Osteocyte (in vitro differentiated cells): ENCODE measurements at regions not wholly inside any gene's neighbourhood (a gene's known extent, or its start where the extent isn't known, plus 50 kb on each side); places are given as distances from the start of the nearest gene placed in this dataset.

Experiments used
- DNase-seq: peaks from one replicate; pipeline ENCODE4 v3.0.0; 2021; ENCODE audit warnings: mixed read lengths; ENCODE audit not compliant: unreplicated experiment; ENCODE audit errors: extremely low spot score
- H3K27ac Mint-ChIP-seq: one replicate; pipeline ENCODE4 v1.8.0; 2021; ENCODE audit warnings: mild to moderate bottlenecking, mixed read lengths; ENCODE audit not compliant: unreplicated experiment
- H3K27me3 Mint-ChIP-seq: one replicate; pipeline ENCODE4 v1.8.0; 2021; ENCODE audit warnings: mixed read lengths; ENCODE audit not compliant: unreplicated experiment
- H3K36me3 Mint-ChIP-seq: one replicate; pipeline ENCODE4 v1.8.0; 2021; ENCODE audit warnings: mixed read lengths; ENCODE audit not compliant: unreplicated experiment
- H3K4me1 Mint-ChIP-seq: one replicate; pipeline ENCODE4 v1.8.0; 2021; ENCODE audit warnings: mixed read lengths; ENCODE audit not compliant: unreplicated experiment
- H3K4me3 Mint-ChIP-seq: one replicate; pipeline ENCODE4 v1.8.0; 2021; ENCODE audit warnings: mild to moderate bottlenecking, moderate library complexity, mixed read lengths; ENCODE audit not compliant: unreplicated experiment
- H3K9me3 Mint-ChIP-seq: one replicate; pipeline ENCODE4 v1.8.0; 2021; ENCODE audit warnings: mixed read lengths; ENCODE audit not compliant: unreplicated experiment
- TF ChIP-seq, protein P1 (sequence below): fragments of 200-600 bp; sonication (generic); IDR thresholded peaks from 2 replicates; pipeline ENCODE4 v1.5.0; 2021; ENCODE audit warnings: antibody characterized with exemption, mild to moderate bottlenecking, moderate library complexity

DNA sequence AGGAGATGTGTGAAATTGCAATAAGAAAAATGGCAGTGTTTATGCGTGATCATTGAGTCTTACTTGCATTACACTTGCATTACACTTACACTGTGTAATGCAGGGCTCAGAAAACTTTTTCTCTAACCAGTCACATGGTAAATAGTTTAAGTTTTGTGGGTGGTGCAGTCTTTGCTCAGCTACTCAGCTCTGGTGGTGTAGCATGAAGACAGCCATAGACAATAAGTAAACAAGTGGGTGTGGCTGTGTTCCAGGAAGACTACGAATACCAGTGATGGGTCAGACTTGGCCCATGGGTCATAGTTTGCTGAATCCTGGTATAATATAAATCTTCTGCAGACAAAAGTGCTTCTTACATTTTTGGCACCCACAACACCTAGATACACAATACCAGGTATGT lies 115.6 kb upstream of the CYP1B1 start:
- DNase-seq = no peak
- no peaks in the 10 kb centered on the region for H3K27me3 Mint-ChIP-seq
- no peak overlapping the region for H3K4me3 Mint-ChIP-seq
- H3K36me3 Mint-ChIP-seq = no peaks in the 10 kb centered on the region
- H3K9me3 Mint-ChIP-seq = peaks cover 5% of the 10 kb centered on the region
- no peak overlapping the region for H3K27ac Mint-ChIP-seq
- TF ChIP-seq, protein P1, sequence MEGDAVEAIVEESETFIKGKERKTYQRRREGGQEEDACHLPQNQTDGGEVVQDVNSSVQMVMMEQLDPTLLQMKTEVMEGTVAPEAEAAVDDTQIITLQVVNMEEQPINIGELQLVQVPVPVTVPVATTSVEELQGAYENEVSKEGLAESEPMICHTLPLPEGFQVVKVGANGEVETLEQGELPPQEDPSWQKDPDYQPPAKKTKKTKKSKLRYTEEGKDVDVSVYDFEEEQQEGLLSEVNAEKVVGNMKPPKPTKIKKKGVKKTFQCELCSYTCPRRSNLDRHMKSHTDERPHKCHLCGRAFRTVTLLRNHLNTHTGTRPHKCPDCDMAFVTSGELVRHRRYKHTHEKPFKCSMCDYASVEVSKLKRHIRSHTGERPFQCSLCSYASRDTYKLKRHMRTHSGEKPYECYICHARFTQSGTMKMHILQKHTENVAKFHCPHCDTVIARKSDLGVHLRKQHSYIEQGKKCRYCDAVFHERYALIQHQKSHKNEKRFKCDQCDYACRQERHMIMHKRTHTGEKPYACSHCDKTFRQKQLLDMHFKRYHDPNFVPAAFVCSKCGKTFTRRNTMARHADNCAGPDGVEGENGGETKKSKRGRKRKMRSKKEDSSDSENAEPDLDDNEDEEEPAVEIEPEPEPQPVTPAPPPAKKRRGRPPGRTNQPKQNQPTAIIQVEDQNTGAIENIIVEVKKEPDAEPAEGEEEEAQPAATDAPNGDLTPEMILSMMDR = no peak
- peaks cover 27% of the 10 kb centered on the region for H3K4me1 Mint-ChIP-seq

DNA sequence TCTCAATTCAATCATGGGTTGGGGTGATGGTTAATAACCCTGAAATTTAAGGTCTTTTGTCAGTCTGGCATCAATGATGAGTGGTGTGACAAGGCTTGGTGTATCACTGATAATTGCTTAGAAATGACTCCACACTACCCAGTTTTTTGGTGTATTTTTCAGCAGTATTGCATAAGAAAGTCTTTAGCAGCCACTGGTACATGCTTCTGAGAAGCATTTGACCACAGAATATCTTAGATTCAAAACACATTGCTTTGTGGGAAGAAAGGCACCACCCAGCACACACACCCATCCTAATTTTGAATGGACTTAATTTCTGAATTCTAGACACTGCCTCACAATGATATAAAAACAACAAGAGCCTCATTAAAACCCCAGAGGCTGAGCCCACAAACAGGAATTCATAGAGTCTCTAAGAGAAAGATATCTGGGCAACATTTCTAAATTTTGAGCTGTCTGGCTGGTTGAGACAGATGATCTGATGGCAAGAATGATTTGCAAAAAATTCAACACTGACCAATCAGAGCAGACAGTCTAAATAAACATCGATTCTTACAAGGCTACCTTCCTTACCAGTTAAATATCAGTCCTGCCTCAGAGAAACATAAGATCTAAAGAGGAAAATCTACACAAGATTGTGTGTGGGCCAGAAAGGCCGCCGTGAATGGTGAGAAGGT lies 114.7 kb upstream of the CYP1B1 start:
- TF ChIP-seq, protein P1 = no peak
- no peaks in the 10 kb centered on the region for H3K36me3 Mint-ChIP-seq
- H3K4me1 Mint-ChIP-seq = peaks cover 27% of the 10 kb centered on the region
- peak overlapping the region; percentile 25 for H3K27ac Mint-ChIP-seq
- no peak overlapping the region for H3K4me3 Mint-ChIP-seq
- no peak for DNase-seq
- peaks cover 5% of the 10 kb centered on the region for H3K9me3 Mint-ChIP-seq
- H3K27me3 Mint-ChIP-seq = no peaks in the 10 kb centered on the region

DNA sequence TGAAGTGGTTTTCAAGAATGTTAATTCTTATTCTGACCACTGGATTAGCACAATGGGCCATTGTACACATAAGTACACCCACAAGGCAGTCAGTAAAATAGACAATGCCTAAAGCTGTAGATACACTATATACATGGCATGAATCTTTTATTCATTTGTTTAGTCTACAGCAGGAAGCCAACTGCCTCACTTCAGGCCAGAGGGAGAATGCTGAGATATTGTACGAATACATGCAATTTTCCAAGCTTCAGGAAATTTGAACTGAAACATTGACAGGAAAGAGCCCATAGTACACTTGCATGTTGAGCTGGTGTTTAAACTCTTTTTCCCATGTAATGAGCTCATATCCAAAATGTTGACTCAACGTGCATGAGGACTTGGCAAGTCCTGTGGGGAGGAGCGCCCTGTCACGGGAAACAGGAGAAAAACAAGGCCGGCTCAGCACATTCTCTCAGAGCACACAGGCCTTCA lies 111.6 kb upstream of the CYP1B1 start:
- TF ChIP-seq, protein P1 = no peak
- DNase-seq = no peak
- H3K27ac Mint-ChIP-seq = peak overlapping the region; percentile 79
- H3K9me3 Mint-ChIP-seq = peaks cover 5% of the 10 kb centered on the region
- H3K36me3 Mint-ChIP-seq = no peaks in the 10 kb centered on the region
- H3K27me3 Mint-ChIP-seq = no peaks in the 10 kb centered on the region
- no peak overlapping the region for H3K4me3 Mint-ChIP-seq
- peaks cover 38% of the 10 kb centered on the region for H3K4me1 Mint-ChIP-seq

DNA sequence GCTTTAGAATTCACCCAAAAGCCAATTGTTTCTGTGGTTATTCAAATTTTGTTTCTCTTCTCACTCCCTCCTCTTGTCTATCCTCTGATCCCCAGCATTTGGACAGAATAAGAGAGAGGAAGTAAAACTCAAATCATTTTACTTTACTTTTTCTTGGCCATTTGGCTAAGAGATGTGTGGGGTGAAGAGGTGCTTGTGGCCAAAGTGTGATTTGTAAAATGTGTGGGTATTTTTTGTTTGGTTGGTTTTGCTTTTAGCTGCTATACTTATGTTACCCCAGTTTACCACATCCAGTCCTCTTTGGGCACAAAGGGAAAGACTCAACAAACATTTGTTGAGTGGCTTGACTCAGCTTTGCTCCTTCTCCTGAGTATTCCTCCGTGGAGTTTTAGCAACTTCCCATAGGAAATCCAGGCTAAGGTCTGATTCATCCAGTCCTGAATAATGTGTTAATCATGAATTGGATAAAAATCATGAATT lies 109.1 kb upstream of the CYP1B1 start:
- TF ChIP-seq, protein P1 = no peak
- Mint-ChIP-seq H3K4me3 (no peak overlapping the region), H3K9me3 (no peaks in the 10 kb centered on the region), H3K36me3 (no peaks in the 10 kb centered on the region), H3K27ac (peak overlapping the region; percentile 33), H3K4me1 (peaks cover 31% of the 10 kb centered on the region), H3K27me3 (no peaks in the 10 kb centered on the region)
- DNase-seq = no peak

DNA sequence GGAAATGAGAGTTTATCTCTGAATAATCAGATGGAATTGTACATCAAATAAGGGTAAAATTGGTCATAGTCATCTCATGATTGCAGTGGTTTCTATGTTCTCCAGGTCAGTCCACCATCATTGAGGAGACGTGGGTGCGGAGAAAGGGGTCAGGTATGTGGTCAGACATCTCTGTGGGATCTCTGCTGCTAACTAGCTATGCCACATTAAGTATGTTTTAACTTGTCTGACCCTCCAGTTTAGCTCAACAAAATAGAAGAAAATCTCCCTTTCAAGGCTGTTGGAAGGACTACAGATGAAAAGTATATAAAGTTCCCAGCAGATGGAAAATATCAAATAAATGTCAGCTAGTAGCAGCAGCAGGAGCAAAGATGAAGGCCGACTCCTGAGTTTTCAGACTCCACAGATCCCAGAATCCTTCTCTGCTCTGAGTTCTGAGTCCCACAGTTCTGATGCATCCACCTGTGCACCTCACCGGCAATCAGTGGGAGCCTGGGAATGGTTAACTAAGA lies 106.6 kb upstream of the CYP1B1 start:
- Mint-ChIP-seq H3K27me3 (no peaks in the 10 kb centered on the region), H3K36me3 (no peaks in the 10 kb centered on the region), H3K9me3 (no peaks in the 10 kb centered on the region), H3K4me1 (peaks cover 45% of the 10 kb centered on the region), H3K4me3 (no peak overlapping the region), H3K27ac (no peak overlapping the region)
- DNase-seq = no peak
- TF ChIP-seq, protein P1 = no peak
